Osteoblast (primary cell): ENCODE measurements at regions not wholly inside any gene's neighbourhood (a gene's known extent, or its start where the extent isn't known, plus 50 kb on each side); places are given as distances from the start of the nearest gene placed in this dataset.

Experiments used
- DNase-seq: peaks from one replicate; pipeline ENCODE4 v3.0.0; 2011; ENCODE audit warnings: low spot score, mixed read lengths; ENCODE audit not compliant: insufficient read length; ENCODE audit errors: missing footprints
- H2AFZ ChIP-seq: 2 replicates; pipeline ENCODE4 v1.6.0; 2011; ENCODE audit warnings: mild to moderate bottlenecking, low read length
- H3K27ac ChIP-seq: 2 replicates; pipeline ENCODE4 v1.5.1; 2011; ENCODE audit warnings: mild to moderate bottlenecking, low read depth, low read length, moderate library complexity
- H3K27me3 ChIP-seq: 2 replicates; pipeline ENCODE4 v1.6.0; 2012; ENCODE audit warnings: mild to moderate bottlenecking, control low read depth, inconsistent platforms, low read length, moderate library complexity; ENCODE audit not compliant: insufficient read depth
- H3K36me3 ChIP-seq: 2 replicates; pipeline ENCODE4 v1.5.1; 2011; ENCODE audit warnings: mild to moderate bottlenecking, low read length, control low read depth, moderate library complexity; ENCODE audit not compliant: insufficient read depth
- H3K4me1 ChIP-seq: 2 replicates; pipeline ENCODE4 v1.5.1; 2011; ENCODE audit warnings: mild to moderate bottlenecking, low read length, control low read depth, moderate library complexity; ENCODE audit not compliant: insufficient read depth
- H3K4me2 ChIP-seq: 2 replicates; pipeline ENCODE4 v1.6.0; 2011; ENCODE audit warnings: mild to moderate bottlenecking, low read length; ENCODE audit not compliant: insufficient read depth
- H3K4me3 ChIP-seq: fragments of 200-600 bp; sonication (generic); 3 replicates; pipeline ENCODE4 v1.5.1; 2012; ENCODE audit warnings: mild to moderate bottlenecking, low read length, inconsistent platforms; ENCODE audit not compliant: insufficient read depth
- H3K79me2 ChIP-seq: 2 replicates; pipeline ENCODE4 v1.6.0; 2012; ENCODE audit warnings: mild to moderate bottlenecking, low read length, control low read depth, inconsistent platforms; ENCODE audit not compliant: insufficient read depth
- H3K9me3 ChIP-seq: 2 replicates; pipeline ENCODE4 v1.5.1; 2011; ENCODE audit warnings: low read depth, low read length, control low read depth
- H4K20me1 ChIP-seq: 2 replicates; pipeline ENCODE4 v1.6.0; 2012; ENCODE audit warnings: mild to moderate bottlenecking, low read length, control low read depth; ENCODE audit not compliant: insufficient read depth
- TF ChIP-seq, protein P1 (sequence below): IDR thresholded peaks from 2 replicates; pipeline ENCODE4 v1.5.1; 2011; ENCODE audit warnings: mild to moderate bottlenecking, low read depth, low read length, moderate library complexity; ENCODE audit errors: extremely low read depth

- H4K20me1 ChIP-seq: no peaks in the 10 kb centered on the region
- H3K27ac ChIP-seq: no peak overlapping the region
- TF ChIP-seq, protein P1, sequence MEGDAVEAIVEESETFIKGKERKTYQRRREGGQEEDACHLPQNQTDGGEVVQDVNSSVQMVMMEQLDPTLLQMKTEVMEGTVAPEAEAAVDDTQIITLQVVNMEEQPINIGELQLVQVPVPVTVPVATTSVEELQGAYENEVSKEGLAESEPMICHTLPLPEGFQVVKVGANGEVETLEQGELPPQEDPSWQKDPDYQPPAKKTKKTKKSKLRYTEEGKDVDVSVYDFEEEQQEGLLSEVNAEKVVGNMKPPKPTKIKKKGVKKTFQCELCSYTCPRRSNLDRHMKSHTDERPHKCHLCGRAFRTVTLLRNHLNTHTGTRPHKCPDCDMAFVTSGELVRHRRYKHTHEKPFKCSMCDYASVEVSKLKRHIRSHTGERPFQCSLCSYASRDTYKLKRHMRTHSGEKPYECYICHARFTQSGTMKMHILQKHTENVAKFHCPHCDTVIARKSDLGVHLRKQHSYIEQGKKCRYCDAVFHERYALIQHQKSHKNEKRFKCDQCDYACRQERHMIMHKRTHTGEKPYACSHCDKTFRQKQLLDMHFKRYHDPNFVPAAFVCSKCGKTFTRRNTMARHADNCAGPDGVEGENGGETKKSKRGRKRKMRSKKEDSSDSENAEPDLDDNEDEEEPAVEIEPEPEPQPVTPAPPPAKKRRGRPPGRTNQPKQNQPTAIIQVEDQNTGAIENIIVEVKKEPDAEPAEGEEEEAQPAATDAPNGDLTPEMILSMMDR: no peak
- DNase-seq: no peak
- H3K4me2 ChIP-seq: no peak overlapping the region
- no peaks in the 10 kb centered on the region for H3K9me3 ChIP-seq
- H3K36me3 ChIP-seq: no peaks in the 10 kb centered on the region
- H3K4me3 ChIP-seq: no peak overlapping the region
- H3K27me3 ChIP-seq: no peaks in the 10 kb centered on the region
- H3K4me1 ChIP-seq: no peaks in the 10 kb centered on the region
- H2AFZ ChIP-seq: no peak overlapping the region
- no peaks in the 10 kb centered on the region for H3K79me2 ChIP-seq
These were observed 401.7 kb upstream of the MAF start for GRCh38 chr16:80002261-80002660.

DNA sequence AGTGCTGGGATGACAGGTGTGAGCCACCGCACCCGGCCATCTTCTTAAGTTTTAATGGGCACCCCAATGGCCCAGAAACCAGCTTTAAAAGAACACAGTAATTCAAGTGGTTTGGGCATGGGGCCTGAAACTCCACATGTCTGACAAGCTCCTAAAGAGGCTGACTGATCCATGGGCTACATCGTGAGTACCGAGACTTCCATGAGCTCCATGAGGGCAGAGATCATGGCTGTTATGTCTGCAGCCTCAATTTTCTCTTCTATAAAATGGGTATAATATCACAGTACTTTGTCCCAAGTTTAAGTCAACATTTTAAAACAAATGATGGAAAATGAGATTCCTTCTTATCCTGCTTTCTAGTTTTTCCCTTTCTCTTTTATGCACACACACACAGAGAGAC lies 397.6 kb upstream of the MAF start:
- TF ChIP-seq, protein P1: no peak
- Histone ChIP-seq H2AFZ (no peak overlapping the region), H3K9me3 (no peaks in the 10 kb centered on the region), H3K27me3 (no peaks in the 10 kb centered on the region), H3K27ac (no peak overlapping the region), H3K36me3 (no peaks in the 10 kb centered on the region), H3K4me2 (no peak overlapping the region), H3K4me1 (no peaks in the 10 kb centered on the region), H3K79me2 (no peaks in the 10 kb centered on the region), H4K20me1 (no peaks in the 10 kb centered on the region), H3K4me3 (no peak overlapping the region)
- DNase-seq: no peak

DNA sequence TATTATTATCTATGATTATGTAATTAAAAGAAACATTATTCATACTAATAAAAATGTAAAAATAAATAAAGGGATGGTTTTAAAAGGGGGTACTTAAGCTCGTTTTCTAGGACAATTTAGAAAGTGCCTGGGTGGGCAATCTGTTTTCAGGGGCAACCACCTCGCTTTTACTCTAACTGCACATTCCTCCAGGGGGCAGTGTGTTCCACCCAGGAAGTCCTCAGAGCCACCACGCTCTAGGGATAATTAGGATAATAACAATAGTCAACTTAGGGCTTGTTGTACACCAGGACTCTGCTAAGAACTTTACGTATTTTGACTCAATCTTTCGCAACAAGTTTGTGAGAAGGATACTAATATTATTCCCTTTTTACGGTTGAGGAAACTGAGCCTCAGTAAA lies 396.7 kb upstream of the MAF start:
- Histone ChIP-seq H3K79me2 (no peaks in the 10 kb centered on the region), H3K27me3 (no peaks in the 10 kb centered on the region), H3K4me1 (no peaks in the 10 kb centered on the region), H3K4me2 (no peak overlapping the region), H4K20me1 (no peaks in the 10 kb centered on the region), H3K36me3 (no peaks in the 10 kb centered on the region), H3K27ac (no peak overlapping the region), H2AFZ (no peak overlapping the region), H3K4me3 (no peak overlapping the region), H3K9me3 (no peaks in the 10 kb centered on the region)
- TF ChIP-seq, protein P1: peak; percentile 65
- no peak for DNase-seq

- TF ChIP-seq, protein P1: no peak
- DNase-seq: no peak
- Histone ChIP-seq H3K9me3 (no peaks in the 10 kb centered on the region), H3K4me2 (no peak overlapping the region), H3K4me1 (no peaks in the 10 kb centered on the region), H4K20me1 (no peaks in the 10 kb centered on the region), H3K4me3 (no peak overlapping the region), H3K36me3 (no peaks in the 10 kb centered on the region), H3K27ac (no peak overlapping the region), H2AFZ (no peak overlapping the region), H3K79me2 (no peaks in the 10 kb centered on the region), H3K27me3 (no peaks in the 10 kb centered on the region)
These were observed 395.8 kb upstream of the MAF start for GRCh38 chr16:79996321-79996720.
